ENCODE measurements at regions not wholly inside any gene's neighbourhood (a gene's known extent, or its start where the extent isn't known, plus 50 kb on each side); places are given as distances from the start of the nearest gene placed in this dataset.

DNA sequence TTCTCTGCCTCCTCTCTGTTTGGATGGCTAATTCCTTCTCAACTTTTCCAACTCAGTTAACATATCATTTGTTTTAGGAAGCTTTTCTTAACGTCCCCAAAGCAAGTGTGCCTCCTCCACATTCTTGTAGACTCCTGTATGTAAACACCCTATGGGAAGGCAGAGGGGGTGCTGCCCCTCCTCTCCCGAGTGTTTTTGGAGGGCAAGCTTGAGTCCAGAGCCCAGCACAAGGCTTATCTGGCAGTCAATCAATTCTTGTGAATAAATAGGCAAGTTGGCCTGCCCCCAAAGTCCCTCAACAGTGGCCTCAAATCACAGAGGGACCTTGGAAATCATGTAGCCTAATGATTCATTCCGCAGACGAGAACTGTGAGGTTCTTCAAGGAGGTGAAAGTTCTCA, 305.6 kb downstream of the RPS24 start:
- TF ChIP-seq SUZ12 (IDR thresholded peaks at IDR 0.05; ENCODE audit: extremely low read depth, insufficient read depth, insufficient read length) (no peak), ZNF274 (IDR thresholded peaks at IDR 0.05; ENCODE audit: low read depth, low read length) (no peak), YY1 (IDR thresholded peaks at IDR 0.05; ENCODE audit: insufficient read depth, insufficient read length) (no peak)
